GM21576 (cell line): ENCODE measurements at regions not wholly inside any gene's neighbourhood (a gene's known extent, or its start where the extent isn't known, plus 50 kb on each side); places are given as distances from the start of the nearest gene placed in this dataset.
"Not testable (repeated sequence)": the region's sequence is repeated elsewhere in the genome, so short reads cannot be mapped to it uniquely, and the experiment has no call there.

Source experiments
- ATAC-seq: cut with Tn5 transposase; IDR thresholded peaks from one replicate; pipeline ENCODE4 v1.9.1; 2021; ENCODE audit warnings: mild to moderate bottlenecking, moderate library complexity; ENCODE audit not compliant: unreplicated experiment

DNA sequence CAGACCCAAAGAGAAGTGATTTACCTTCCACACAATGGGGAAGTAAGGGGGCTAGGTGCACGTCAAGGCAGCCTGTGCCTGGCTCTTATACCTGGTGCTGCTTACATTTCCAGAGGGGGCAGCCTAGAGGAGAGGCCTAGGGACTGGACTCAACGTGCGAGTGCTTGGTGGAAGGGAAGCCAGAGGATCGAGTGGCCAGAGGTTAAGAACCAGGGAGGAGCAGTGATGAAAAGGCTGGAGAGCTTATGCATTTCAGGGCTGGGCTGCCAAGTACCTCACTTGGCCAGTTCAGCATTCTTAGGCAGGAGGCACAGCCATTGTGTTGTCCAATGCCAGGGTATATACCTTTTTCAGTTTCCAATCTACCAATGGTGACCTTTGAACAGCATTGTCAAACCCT lies 77.4 kb downstream of the LAT start:
- ATAC-seq = not testable (repeated sequence)

DNA sequence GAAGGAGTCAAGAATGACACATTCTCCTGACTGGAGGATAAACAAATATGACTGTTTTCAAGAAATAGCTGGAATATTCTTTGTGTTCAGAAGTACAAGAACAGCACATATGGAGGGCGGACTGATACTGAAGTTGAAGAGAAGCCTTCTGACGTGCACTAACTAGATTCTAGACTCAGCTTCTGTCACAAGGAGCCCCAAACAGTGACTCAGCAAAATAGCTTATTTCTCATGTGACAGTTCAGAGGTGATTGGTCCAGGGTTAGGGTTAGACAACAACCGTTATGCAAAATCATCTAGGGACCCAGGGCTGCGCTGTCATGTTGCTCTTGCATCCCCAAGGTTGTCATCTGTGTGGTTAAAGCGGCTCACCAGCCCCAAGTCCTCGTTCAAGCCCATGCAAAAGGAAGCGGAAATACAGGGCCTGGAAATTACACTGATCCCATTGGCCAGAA lies 76.6 kb downstream of the LAT start:
- ATAC-seq = not testable (repeated sequence)

DNA sequence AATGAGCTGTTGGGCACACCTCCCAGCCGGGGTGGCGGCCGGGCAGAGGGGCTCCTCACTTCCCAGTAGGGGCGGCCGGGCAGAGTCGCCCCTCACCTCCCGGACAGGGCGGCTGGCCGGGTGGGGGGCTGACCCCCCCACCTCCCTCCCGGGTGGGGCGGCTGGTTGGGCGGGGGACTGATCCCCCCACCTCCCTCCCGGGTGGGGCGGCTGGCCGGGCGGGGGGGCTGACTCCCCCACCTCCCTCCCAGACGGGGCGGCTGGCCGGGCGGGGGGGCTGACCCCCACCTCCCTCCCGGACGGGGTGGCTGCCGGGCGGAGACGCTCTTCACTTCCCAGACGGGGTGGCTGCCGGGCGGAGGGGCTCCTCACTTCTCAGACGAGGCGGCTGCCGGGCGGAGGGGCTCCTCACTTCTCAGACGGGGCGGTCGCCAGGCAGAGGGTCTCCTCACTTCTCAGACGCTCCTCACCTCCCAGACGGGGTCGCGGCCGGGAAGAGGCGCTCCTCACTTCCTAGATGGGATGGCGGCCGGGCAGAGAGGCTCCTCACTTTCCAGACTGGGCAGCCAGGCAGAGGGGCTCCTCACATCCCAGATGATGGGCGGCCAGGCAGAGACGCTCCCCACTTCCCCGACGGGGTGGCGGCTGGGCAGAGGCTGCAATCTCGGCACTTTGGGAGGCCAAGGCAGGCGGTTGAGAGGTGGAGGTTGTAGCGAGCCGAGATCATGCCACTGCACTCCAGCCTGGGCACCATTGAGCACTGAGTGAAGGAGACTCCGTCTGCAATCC lies 75.4 kb downstream of the LAT start:
- ATAC-seq = not testable (repeated sequence)

DNA sequence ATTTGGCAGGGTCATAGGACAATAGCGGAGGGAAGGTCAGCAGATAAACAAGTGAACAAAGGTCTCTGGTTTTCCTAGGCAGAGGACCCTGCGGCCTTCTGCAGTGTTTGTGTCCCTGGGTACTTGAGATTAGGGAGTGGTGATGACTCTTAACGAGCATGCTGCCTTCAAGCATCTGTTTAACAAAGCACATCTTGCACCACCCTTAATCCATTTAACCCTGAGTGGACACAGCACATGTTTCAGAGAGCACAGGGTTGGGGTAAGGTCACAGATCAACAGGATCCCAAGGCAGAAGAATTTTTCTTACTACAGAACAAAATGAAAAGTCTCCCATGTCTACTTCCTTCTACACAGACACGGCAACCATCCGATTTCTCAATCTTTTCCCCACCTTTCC lies 74.7 kb downstream of the LAT start:
- ATAC-seq = not testable (repeated sequence)
